Tongue (tissue), 1 donor: ENCODE measurements at regions not wholly inside any gene's neighbourhood (a gene's known extent, or its start where the extent isn't known, plus 50 kb on each side); places are given as distances from the start of the nearest gene placed in this dataset.
"Not testable (repeated sequence)": the region's sequence is repeated elsewhere in the genome, so short reads cannot be mapped to it uniquely, and the experiment has no call there.

Source experiments
- DNase-seq: peaks from one replicate; pipeline ENCODE4 v3.0.0-alpha.2; 2015

DNA sequence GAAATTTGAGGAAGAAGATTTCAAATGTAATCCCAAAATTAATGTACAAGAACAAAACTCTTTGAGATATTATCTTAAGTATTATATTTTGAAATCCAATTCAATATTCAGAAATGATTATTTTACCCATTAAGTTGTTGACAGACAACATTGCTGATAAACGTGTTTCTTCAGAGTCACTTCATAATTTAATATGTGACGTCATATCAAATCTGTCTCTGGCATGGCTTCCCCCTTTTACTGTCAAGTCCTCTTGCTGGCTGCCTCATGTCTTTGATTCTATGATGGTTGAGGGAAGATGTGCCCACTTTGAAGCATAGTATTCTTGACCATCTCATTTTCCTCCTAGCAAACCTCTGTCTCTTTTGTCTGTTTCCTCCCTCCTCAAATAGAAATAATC, 1257.1 kb upstream of the GOT2 start:
- no peak for DNase-seq

DNA sequence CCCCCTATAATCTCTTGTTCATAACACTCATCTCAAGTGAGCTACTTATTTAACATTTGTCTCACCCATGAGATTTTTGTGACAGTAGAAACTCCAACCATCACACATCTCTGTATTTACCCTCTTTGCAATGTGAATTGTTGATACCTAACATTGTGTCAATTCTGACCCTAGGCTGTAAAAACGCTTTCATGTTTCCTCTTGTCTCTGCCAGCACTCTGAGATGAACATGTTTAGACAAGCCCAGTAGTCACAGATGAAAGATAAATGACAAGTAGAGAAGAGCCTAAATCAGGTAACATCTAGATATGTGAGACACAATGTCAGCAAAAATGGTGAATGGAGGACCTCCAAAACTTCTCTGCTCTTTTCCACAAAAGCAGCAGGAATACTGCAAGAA, 1254.5 kb upstream of the GOT2 start:
- peak; percentile 0 for DNase-seq

DNA sequence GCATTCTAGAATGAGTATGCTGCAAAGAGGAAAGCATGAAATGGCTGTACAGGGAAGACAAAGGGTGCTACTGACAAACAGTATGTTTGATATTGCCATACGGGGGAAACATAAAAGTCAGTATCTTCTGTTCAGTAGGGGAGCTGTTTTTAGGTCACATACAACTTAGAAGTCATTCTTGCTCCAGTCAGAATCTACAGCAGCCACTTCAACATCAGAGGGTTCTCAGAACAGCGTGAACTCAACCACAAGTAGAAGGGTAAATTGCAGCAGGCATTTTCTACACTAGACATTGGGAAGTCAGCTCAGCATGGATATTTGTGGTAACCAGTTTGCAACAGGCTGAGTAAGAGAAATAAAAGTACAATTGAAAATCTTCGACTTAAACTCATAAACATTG, 1241.8 kb upstream of the GOT2 start:
- DNase-seq, result no peak

DNA sequence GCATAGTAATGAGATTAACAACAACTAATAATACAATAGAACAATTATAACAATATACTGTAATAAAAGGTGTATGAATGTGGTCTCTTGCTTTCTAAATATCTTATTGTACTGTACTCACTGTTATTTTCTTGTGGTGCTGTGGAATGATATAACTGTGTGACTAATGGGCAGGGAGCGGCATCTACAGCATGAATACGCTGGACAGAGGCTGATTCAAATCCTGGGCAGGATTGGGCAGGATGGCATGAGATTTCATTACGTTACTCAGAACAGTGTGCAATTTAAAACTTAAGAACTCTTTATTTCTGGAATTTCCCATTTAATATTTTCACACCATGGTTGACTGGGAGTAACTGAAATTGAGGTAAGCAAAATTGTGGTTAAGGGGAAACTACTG, 1239.8 kb upstream of the GOT2 start:
- no peak for DNase-seq

DNA sequence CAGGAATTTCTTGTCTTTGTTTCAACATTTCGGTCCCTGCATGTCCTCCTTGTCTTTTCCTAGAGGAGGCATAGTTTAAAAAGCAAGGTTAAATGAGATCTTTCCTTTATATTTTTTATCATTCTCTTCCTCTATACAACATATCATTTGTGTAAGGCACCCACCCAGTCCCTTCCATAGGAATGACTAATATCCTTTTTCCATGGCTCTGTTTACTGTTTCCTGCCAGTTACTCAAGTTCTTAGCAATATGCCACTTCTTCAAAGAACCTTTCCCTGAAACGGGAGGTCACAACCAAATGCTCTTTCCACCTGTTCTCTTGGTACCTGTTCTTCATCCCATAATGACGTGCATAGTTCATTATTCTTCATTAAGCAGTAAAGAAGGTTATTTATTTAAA, 1237.1 kb upstream of the GOT2 start:
- DNase-seq, result no peak

DNA sequence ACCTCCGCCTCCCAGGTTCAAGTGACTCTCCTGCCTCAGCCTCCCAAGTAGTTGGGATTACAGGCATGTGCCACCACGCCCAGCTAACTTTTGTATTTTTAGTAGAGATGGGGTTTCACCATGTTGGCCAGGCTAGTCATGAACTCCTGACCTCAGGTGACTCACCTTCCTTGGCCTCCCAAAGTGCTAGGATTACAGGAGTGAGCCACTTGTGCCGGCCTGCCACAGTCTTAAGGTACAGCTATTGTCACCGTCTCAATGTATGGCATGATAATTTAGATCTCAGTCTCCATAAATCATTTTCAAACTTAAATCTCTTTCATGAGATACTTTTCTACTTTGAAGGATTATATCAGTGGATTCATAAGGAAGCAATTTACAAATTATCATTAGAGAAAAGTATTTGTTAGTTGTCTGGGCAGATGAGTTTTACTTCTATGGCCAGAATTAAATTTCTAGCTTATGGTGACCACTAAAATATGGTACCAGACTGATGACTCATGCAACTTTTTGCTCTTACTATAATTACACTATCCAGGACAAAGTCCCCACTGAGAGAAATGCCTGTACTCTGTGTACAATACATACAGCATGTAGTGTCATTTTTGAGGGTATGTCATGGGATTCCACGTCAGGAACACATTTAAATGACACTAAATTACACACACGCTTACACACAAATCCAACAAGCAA, 1230.3 kb upstream of the GOT2 start:
- no peak for DNase-seq

DNA sequence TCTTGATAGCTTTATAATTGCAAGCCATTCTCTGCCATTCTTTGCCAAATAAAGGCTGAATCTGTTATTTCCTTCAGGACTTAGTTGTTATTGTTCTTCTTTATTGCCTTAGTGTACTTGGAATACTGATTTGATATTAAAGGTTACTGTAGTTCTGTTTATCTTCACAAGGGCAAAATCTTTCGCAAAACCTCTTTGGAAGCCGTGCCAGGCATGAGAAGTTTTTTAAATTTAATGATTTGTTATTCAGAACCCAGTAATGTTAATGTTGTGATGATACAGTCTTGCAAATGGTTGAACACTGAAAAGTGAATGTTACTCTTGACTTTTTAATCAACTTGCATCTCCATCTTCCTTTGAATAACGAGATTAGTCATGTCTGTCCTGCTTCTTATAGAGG, 1225.2 kb upstream of the GOT2 start:
- no peak for DNase-seq

DNA sequence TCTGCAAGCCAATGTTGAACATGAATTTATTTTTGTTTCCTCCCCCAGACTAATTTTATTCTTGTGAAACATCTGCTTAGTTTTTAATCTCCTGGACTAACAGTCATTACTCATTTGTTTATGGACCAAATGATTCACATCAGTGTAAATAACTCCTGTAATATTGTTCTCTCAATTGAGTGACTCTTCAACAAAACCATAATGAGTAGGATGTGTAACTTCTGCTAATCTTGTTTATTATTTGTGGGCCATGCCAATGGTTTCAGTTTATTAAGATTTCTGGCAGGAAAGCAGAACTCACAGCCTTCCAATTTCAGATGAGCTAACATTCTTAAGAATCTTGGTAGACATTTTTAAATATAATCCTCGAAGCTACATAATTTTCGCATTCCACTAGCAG, 1216.3 kb upstream of the GOT2 start:
- peak; percentile 18 for DNase-seq

DNA sequence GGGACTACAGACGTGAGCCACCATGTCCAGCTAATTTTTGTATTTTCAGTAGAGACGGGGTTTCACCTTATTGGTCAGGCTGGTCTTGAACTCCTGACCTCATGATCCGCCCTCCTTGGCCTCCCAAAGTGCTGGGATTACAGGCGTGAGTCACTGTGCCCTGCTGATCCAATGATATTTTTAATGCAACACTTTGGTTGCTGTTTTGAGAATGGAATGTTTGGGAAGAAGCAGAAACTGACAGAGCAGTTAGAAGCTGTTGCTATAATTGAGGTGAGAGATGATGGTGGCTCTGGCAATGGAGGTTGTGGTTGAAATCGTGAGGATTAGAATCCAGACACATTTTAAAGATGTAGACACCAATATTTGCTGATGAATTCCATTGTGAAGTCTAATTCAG, 1209.9 kb upstream of the GOT2 start:
- not testable (repeated sequence) for DNase-seq

DNA sequence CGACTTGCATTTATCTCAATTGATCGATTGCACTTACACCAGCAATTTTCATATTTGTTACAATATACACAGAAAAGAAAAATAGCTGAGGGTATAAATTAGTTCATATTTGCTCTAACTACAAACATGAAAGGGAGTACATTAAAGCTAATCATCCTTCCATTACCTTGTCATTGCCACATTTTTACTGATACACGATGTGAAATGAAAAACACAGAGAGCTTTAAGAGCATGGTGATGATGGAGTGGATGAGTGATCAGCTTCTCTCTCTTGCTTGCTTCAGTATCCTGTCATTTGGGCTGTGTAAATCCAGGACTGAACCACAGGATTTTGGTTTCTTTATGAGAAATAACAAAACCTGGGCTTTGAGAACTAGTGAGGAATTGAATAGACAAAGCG, 1207.5 kb upstream of the GOT2 start:
- DNase-seq, result no peak

DNA sequence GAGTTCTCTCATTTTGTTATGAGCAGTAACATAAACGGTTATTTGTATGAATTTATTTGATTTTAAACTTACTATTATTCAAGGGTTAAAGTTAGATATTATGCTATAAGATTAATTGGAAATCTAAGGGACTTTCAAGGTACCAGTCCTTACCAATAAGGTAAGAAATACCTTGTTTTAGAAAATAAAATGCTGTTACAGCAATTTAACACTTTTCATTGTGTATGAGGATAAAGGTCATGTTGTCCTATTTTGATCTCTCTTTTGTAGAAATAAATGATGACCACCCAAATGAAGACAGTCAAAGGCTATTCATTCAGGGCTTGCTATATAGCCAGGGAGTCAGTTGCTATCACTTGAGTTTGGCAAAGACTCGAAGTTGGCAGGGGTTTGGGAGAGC, 1185.9 kb upstream of the GOT2 start:
- DNase-seq, result no peak

DNA sequence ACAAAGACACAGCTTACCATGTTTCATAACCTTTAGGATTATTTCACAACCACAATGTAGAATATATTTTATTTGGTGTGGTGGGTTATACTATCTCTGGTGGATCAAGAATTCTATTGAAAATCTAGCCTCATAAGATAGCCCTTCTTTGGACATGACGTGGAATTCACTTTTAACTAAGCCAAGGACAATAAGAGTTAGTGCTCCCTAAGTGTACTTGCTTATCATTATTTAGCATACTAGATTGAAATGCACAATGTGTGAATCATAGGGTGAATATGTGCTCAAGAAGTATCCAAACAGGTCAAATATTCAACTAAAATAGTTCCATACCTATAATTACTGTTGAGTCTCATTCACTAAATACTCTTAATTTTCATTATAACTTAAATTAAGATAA, 1179.5 kb upstream of the GOT2 start:
- DNase-seq, result no peak

DNA sequence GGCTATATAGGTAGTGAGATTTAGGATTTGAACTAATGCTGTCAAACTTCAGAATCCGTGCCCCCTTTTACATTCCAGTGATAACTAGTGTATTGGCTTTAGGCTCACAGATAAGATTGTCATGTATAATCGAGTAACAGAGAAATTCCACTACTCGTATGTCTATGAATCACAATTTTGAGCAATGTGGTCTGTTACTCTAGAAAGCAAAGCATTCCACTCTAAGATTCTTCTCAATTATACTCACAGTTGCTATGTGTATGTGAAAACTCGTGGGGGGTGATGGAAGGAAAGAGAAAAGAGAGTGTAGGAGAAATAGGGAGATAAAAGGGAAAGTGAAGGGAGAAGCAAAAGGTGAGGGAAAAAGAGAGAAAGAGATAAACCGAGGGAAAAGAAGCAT, 1175.1 kb upstream of the GOT2 start:
- DNase-seq, result no peak

DNA sequence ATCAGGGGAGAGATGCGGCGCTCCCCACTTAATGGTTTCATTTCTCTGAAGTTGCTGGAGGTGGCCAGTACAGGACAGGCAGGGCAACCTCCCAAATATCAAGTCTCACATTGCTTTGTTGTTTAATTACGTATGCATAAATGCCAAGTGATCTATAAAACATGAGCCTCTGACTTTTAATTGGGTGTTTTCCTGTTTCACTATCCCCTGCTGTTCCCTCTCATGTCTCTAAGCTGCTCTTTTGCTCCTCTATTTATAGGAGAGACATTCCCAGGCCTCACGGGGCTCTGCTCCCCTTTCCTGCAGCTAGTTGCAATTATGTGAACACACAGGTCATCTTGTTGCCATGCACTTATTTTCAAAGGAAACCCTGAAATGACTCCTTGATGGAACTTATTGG, 1173.5 kb upstream of the GOT2 start:
- DNase-seq, result no peak

DNA sequence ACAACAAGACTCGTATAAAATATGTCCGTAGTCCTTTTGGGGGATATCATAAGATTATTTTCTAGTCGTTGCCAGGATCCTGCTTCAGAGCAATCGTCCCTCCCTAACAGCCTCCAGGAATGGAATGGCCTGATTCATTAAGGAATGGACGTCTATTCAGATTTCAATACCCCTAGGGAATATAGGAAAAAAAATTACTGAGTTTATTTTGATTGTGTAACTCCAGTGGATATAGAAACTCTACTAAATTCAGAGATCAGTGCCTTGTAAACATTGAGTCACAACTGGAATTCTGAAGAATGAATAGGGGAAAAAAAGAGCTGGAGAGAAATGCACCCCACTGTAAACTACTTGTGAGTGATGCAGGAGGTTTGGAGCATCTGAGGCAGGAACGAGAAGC, 1171.5 kb upstream of the GOT2 start:
- peak; percentile 3 for DNase-seq

DNA sequence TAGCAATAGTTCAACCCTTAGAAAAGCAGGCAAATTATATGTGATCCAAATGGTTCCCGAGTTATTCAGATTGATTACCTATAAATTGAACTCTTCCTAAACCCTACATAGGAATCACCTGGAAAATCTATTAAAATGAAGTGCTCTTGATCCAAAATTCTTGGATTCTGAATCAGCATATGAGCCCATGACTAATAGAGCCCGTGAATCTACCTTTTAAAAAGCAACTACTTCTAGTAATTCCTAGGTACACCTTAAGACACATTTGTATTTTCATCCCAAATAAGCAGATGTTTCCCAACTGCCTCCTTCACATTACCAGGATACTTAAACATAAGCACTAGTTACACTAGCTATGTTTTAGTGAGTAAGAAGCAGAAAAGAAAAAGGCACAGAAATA, 1171.0 kb upstream of the GOT2 start:
- no peak for DNase-seq

DNA sequence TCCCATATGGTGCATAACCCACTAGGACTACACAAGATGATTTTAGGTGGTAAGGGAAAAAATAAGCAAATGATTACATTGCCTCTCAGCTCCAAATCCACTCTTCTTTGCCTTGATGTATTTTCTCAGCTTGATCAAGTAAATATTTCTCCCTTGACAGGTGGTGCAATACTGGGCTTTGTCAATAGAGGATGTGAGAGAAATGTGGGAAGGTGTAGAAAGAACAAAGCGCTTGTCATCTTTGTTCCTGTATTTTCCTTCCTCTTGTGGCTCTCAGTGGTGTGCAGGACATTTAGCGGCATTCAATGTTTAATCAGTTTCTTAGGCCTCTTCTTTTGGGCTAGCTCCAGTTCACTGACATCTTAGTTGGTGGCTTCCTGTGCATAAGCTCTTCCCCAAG, 1165.8 kb upstream of the GOT2 start:
- DNase-seq, result no peak

DNA sequence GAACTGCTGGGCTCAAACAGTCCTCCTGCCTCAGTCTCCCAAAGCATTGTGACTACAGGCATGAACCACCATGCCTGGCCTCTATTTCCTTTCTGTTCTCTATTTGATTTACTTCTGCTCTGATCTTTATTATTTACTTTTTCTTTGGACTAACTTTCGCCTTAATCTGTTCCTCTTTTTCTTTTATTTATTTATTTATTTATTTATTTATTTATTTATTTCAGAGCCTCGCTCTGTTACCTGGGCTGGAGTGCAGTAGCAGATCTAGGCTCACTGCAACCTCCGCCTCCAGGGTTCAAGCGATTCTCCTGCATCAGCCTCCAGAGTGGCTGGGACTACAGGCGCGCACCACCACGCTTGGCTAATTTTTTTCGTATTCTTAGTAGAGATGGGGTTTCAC, 1158.3 kb upstream of the GOT2 start:
- no peak for DNase-seq

DNA sequence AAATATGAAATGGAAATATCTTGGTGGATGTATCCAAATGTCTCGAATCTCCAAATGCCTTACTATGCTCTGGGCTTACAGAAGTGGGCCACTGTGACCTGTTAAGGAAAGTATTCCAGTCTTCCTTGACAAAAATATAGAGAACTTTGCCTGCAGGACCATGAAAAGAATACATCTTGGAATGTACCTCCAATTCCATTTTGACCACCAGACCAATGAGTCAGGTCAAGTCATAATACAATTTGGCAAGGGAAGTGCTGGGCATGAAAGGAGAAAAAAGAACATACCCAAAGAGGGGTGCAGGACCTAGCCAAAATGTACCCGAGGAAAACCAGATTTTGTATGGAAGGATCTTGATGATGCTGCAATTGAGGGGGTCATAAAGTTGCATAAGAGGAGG, 1153.7 kb upstream of the GOT2 start:
- DNase-seq, result no peak

DNA sequence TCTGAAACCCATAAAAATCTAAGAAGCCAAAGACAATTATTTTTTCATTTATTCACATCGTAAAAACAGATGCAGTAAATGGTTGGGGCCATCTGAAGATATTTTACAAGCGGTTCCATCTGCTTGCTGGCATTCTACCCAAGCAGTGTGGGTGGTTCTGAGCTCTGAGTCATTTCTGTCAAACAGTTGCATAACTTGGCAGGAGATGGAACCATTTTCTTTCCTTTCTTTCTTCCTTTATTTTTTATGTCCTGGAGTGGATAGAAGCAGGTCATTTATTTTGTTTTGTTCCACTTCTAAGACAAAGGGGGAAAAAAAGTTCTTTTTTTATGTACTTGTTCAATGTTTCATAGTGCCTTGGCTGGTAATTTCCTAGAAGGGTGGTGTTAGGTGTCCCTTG, 1151.9 kb upstream of the GOT2 start:
- DNase-seq, result peak; percentile 90

DNA sequence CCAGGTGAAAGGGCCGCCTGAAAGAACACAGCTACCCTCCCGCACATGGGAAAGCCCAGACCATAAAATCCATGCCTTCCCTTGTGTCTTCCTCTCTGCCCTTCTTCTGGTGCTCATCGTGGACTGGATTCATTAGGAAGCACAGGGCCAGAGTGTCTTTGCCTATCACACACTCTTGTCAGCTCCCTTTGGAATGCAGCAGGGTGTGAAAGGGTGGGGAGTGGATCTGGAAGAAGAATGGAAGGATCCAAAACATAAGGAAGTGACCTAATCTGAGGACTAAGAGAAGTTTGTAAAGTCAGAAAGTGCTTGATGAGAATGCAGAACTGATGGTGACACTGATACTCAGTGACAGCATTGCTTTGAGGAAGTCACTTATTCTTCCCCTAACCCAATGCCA, 1147.3 kb upstream of the GOT2 start:
- no peak for DNase-seq

DNA sequence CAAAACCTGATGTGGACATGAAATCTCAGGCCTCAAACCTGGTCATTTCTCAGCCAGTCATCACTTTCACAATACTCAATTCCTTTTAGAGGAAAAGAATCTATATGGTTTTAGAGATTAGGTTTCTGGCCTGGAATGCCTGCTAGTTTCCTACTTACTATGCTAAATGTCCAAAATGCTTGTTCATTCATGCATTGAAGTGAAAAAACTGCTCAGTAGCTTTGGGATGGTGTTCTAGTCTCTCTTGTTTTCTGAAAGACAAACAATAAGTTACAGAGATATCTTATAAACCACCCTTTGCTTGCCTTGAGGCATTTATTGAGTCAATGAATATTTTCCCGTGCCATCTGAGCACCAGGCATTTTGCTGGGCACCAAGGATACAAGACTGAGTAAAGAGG, 1146.5 kb upstream of the GOT2 start:
- DNase-seq, result no peak

DNA sequence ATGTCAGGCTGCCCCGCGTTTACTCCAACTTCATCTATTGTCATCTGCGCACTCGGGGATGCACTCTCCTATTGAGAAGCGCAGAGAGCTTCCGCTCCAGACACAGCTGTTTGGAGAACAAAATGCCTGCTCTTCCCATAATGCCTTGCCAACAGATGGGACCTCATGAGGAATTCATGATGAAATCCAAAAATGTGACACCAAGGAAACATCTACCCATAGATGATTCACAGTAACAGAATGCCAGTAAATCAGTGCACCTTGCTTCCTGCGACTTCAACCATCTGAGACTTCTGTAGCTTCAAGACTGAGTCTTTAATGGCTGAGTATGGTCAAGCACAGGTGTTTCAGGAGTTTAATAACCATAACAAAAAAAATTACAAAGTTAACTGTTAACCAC, 1144.9 kb upstream of the GOT2 start:
- no peak for DNase-seq

DNA sequence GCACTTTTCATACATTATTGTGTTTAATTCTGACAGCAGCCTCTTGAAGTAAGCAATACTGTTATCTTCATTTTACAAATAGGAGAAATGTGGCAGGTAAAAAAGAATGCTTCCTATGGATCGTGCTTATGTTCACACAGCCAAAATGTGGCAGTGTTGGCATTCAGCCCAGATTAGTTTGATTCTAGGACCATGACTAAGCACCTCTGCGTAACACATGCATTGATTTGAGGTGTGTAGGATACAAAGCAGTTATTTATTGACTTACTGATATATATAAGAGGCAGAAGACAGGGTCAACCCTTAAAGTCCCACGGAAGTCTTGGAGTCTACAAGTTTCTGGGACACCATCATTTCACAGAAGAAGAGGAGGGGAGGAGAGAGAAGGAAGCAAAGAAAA, 1144.4 kb upstream of the GOT2 start:
- peak; percentile 8 for DNase-seq

DNA sequence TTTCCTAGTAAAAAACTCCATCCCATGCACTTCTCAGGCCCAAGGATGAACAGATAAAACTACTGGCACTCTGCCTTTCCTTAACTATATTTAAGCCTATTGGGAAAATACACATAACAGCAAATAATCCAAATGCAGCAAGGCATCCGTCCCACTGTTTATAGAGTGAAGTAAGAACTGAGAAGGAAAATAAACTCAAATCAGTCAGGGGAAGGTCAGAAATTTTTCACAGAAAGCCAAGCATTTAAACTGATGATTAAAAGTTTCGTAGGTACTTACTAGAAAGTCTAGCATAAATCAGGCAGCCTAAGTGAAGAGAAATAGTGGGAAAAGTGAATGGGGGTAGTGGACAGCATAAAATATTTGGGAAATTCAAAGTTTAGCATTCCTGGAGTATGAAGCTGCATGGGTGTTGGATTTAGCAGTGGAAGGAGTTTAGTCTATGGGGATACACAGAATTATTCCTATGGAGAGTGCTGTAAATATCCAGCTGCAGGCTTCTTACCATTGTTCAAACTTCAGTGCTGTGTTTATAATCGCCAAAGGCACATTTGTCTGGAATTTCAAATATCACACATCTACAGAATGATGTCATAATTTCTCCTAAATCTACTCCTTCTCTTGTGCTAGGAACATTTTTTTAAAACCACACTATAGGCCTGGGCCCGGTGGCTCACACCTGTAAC, 1131.0 kb upstream of the GOT2 start:
- DNase-seq, result peak; percentile 29
